ENCODE measurements at regions not wholly inside any gene's neighbourhood (a gene's known extent, or its start where the extent isn't known, plus 50 kb on each side); places are given as distances from the start of the nearest gene placed in this dataset.

- DNase-seq (ENCODE audit: low read depth in 1 of 2, low spot score in 2 of 2) (no peak), FAIRE-seq (no peak)
- no peak for TF ChIP-seq HDAC6 (IDR thresholded peaks at IDR 0.05; ENCODE audit: low read depth, low read length)
- no peak for TF ChIP-seq ZNF274 (IDR thresholded peaks at IDR 0.05; ENCODE audit: borderline replicate concordance, extremely low read depth, low read length)
- no peak for TF ChIP-seq TAF1 (IDR thresholded peaks at IDR 0.05; ENCODE audit: low read depth, low read length)
- no peak for TF ChIP-seq KDM4A (IDR thresholded peaks at IDR 0.05; ENCODE audit: low read depth, low read length, severe bottlenecking)
- TF ChIP-seq MAFK (IDR thresholded peaks at IDR 0.05; ENCODE audit: low read depth, low read length), result no peak
- TF ChIP-seq SP2 (IDR thresholded peaks at IDR 0.05; ENCODE audit: low read length), result no peak
- no peak for TF ChIP-seq RNF2 (IDR thresholded peaks at IDR 0.05; ENCODE audit: borderline replicate concordance, low read depth, low read length, missing control alignments, poor library complexity, severe bottlenecking)
- no peak for TF ChIP-seq EZH2 (IDR thresholded peaks at IDR 0.05; ENCODE audit: low read depth, low read length, severe bottlenecking)
- no peak for TF ChIP-seq HDAC2 (IDR thresholded peaks at IDR 0.05; ENCODE audit: borderline replicate concordance in 1 of 2, low read depth in 2 of 2, low read length in 2 of 2)
- no peak for TF ChIP-seq GTF2F1 (IDR thresholded peaks at IDR 0.05; ENCODE audit: borderline replicate concordance, low read depth, low read length)
- TF ChIP-seq NANOG (IDR thresholded peaks at IDR 0.05; ENCODE audit: insufficient read depth, low read depth, low read length, poor library complexity, severe bottlenecking), result no peak
- TF ChIP-seq PHF8 (conservative IDR thresholded peaks at IDR 0.05; ENCODE audit: low read depth, low read length), result no peak
- no peak overlapping the region for H3K4me2 ChIP-seq (ENCODE audit: insufficient read depth in 1 of 2, low read depth in 2 of 2, low read length in 2 of 2)
- H4K8ac ChIP-seq (ENCODE audit: extremely low read depth, insufficient read depth, low read length), result no peak overlapping the region
- no peaks in the 10 kb centered on the region for H3K79me2 ChIP-seq (ENCODE audit: control insufficient read depth in 1 of 2, insufficient read depth in 2 of 2, low read length in 2 of 2)
- no peaks in the 10 kb centered on the region for H3K79me1 ChIP-seq (ENCODE audit: low read depth, low read length)
- H2BK20ac ChIP-seq (ENCODE audit: low read length), result no peak overlapping the region
- no peaks in the 10 kb centered on the region for H3K9me3 ChIP-seq (ENCODE audit: insufficient read depth in 2 of 2, low read depth in 1 of 2, low read length in 1 of 2)
- H2BK15ac ChIP-seq (ENCODE audit: low read length), result no peak overlapping the region
- H3K9ac ChIP-seq (replicated peaks in 1 of 4; ENCODE audit: extremely low read depth in 1 of 4, low read depth in 3 of 4, low read length in 3 of 4), result no peak overlapping the region
- H4K20me1 ChIP-seq (replicated peaks in 1 of 2; ENCODE audit: control insufficient read depth in 1 of 2, insufficient read depth in 2 of 2, low read length in 2 of 2), result no peaks in the 10 kb centered on the region
- H3K27ac ChIP-seq (ENCODE audit: low read depth, low read length), result no peak overlapping the region
- peaks cover 3 to 21% (median 8%) of the 10 kb centered on the region in 4 experiments; a peak in 6 of 7 replicates for H3K4me1 ChIP-seq (replicated peaks in 1 of 4; ENCODE audit: control insufficient read depth in 3 of 4, insufficient read depth in 4 of 4, low read length in 3 of 4)
- no peak overlapping the region for H2BK120ac ChIP-seq (replicated peaks; ENCODE audit: low read depth, low read length)
- no peaks in the 10 kb centered on the region for H3K27me3 ChIP-seq (replicated peaks in 1 of 4; ENCODE audit: control insufficient read depth in 3 of 4, extremely low read depth in 1 of 4, insufficient read depth in 3 of 4, low read length in 3 of 4)
- H3K14ac ChIP-seq (ENCODE audit: insufficient read length), result no peak overlapping the region
- ChIA-PET CTCF (ENCODE audit: partially characterized antibody) (interaction anchor here (1.0 to 1.3 kb wide), 4 partner anchors 9 to 415 kb away, joined by 3 to 10 read pairs (median 3); no protein-coding TSS in a partner anchor), POLR2A (ENCODE audit: partially characterized antibody) (no interaction called here)
- H3K4me3 ChIP-seq (ENCODE audit: extremely low read depth in 1 of 4, insufficient read depth in 2 of 4, low read depth in 3 of 4, low read length in 4 of 4), result no peak overlapping the region
- H3K23ac ChIP-seq (ENCODE audit: insufficient read length), result no peak overlapping the region
- peaks cover 2% of the 10 kb centered on the region; the same call in 1 of the 2 replicates for H3K23me2 ChIP-seq (ENCODE audit: low read depth, low read length)
- H2AK5ac ChIP-seq (ENCODE audit: low read depth, low read length), result no peak overlapping the region
- no peak overlapping the region for H2BK5ac ChIP-seq (ENCODE audit: low read depth, low read length)
- H3K56ac ChIP-seq (replicated peaks; ENCODE audit: insufficient read length, low read depth, low read length), result no peak overlapping the region
- no peak overlapping the region for H2AFZ ChIP-seq (ENCODE audit: low read length)
- no peak overlapping the region for H4K5ac ChIP-seq (ENCODE audit: insufficient read length, low read depth, low read length)
- no peak overlapping the region for H3K18ac ChIP-seq (ENCODE audit: extremely low read depth, low read length)
- H4K91ac ChIP-seq (replicated peaks; ENCODE audit: insufficient read length, low read length), result no peak overlapping the region
- H2BK12ac ChIP-seq (ENCODE audit: low read depth, low read length), result no peak overlapping the region
- no peak overlapping the region for H3K4ac ChIP-seq (replicated peaks; ENCODE audit: insufficient read length, low read depth, low read length)
- H3K36me3 ChIP-seq (ENCODE audit: control insufficient read depth in 2 of 4, insufficient read depth in 4 of 4, low read length in 3 of 4), result no peaks in the 10 kb centered on the region
- WGBS, 2 experiments (ENCODE audit: extremely low coverage in 1 of 2, insufficient coverage in 1 of 2, insufficient read length in 1 of 2, insufficient replicate concordance in 2 of 2, low coverage in 1 of 2, low lambda C conversion rate in 2 of 2, missing lambda C conversion rate in 1 of 2), result 93% methylated on average over 2 of the region's 2 CpGs; no CpG with 5 or more reads in 1 of the 2 experiments
These were observed 89.8 kb upstream of the COL1A2 start for GRCh38 chr7:94304878-94305277.

All from H1 (cell line).